ENCODE measurements at regions not wholly inside any gene's neighbourhood (a gene's known extent, or its start where the extent isn't known, plus 50 kb on each side); places are given as distances from the start of the nearest gene placed in this dataset.

- WGBS, 2 donors, result 65 to 78% methylated on average over 4 of the region's 4 CpGs
- Histone ChIP-seq H3K4me3 (no peak overlapping the region), H3K27me3 (no peaks in the 10 kb centered on the region), H3K4me1 (no peaks in the 10 kb centered on the region), H3K36me3 (no peaks in the 10 kb centered on the region), H3K27ac (no peak overlapping the region), H3K9me3 (no peaks in the 10 kb centered on the region)
- no peak for DNase-seq
- TF ChIP-seq POLR2A (IDR thresholded peaks at IDR 0.05) (no peak), CTCF (IDR thresholded peaks at IDR 0.05) (no peak), POLR2AphosphoS5 (IDR thresholded peaks at IDR 0.05) (no peak), EP300 (IDR thresholded peaks at IDR 0.05) (no peak)
- intact Hi-C loops (cut with DNase I), result no loop called here
These were observed 401.2 kb upstream of the BTBD3 start for GRCh38 chr20:11516448-11516847.

DNA sequence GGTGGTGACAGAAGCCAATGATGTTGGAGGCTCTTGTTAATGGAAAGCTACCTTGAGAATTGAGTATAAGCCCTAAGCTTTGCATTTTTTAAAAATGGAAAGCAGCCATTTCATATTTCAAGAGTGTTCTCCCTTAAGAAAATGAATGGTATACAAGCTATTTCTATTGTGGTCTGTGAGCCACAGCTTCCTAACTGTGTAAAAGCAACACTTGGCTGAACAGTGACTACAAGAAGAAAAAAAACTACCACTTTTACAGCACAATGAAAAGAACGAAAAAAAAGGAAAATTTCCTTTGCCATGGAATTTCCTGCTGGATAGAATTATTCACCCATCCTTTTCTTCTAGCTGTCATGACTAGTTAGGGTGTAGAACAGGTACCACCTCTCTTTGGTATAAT lies 397.1 kb upstream of the BTBD3 start:
- DNase-seq, result no peak
- 0 to 29% methylated on average over 1 of the region's 1 CpG for WGBS, 2 donors
- Histone ChIP-seq H3K4me1 (no peaks in the 10 kb centered on the region), H3K9me3 (peaks cover 0 to 6% (median 5%) of the 10 kb centered on the region in 4 donors), H3K4me3 (no peak overlapping the region), H3K27me3 (no peaks in the 10 kb centered on the region), H3K36me3 (no peaks in the 10 kb centered on the region), H3K27ac (no peak overlapping the region)
- intact Hi-C loops (cut with DNase I), result no loop called here
- TF ChIP-seq POLR2AphosphoS5 (IDR thresholded peaks at IDR 0.05), result no peak
- TF ChIP-seq POLR2A (IDR thresholded peaks at IDR 0.05), result no peak
- no peak for TF ChIP-seq EP300 (IDR thresholded peaks at IDR 0.05)
- TF ChIP-seq CTCF (IDR thresholded peaks at IDR 0.05), result no peak

GRCh38 chr20:11521476-11522365 lies 396.0 kb upstream of the BTBD3 start:
- no peak for DNase-seq
- no peaks in the 10 kb centered on the region for H3K4me1 ChIP-seq
- peaks cover 0 to 6% (median 5%) of the 10 kb centered on the region in 4 donors for H3K9me3 ChIP-seq
- TF ChIP-seq CTCF (IDR thresholded peaks at IDR 0.05) (no peak), EP300 (IDR thresholded peaks at IDR 0.05) (no peak), POLR2A (IDR thresholded peaks at IDR 0.05) (no peak), POLR2AphosphoS5 (IDR thresholded peaks at IDR 0.05) (no peak)
- H3K4me3 ChIP-seq, result no peak overlapping the region
- H3K27me3 ChIP-seq, result no peaks in the 10 kb centered on the region
- intact Hi-C loops (cut with DNase I), result no loop called here
- no peak overlapping the region for H3K27ac ChIP-seq
- 82 to 86% methylated on average over 4 of the region's 4 CpGs for WGBS, 2 donors
- H3K36me3 ChIP-seq, result no peaks in the 10 kb centered on the region

DNA sequence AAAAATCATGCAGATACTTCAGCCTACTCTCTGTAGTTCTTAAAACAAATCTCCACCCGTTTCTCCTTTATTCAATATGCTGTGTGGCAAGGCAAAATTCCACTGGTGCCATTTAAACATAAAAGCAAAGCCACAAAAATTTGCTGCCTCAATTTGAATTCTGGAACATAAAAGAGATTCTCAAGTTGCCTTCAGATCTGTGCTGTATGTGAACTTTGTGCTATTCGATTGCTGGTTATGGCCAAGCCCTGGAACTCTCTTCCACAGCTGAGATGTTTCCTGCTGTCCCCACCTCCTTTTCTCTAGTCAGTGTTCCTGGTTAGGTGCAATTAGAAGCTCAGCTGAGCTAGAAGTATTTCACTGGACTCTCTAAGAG lies 395.3 kb upstream of the BTBD3 start:
- Histone ChIP-seq H3K27me3 (no peaks in the 10 kb centered on the region), H3K9me3 (peaks cover 0 to 6% (median 5%) of the 10 kb centered on the region in 4 donors), H3K4me3 (no peak overlapping the region), H3K4me1 (no peaks in the 10 kb centered on the region), H3K36me3 (no peaks in the 10 kb centered on the region), H3K27ac (no peak overlapping the region)
- DNase-seq, result no peak
- TF ChIP-seq POLR2A (IDR thresholded peaks at IDR 0.05) (no peak), CTCF (IDR thresholded peaks at IDR 0.05) (no peak), POLR2AphosphoS5 (IDR thresholded peaks at IDR 0.05) (no peak)
- WGBS, 2 donors, result 42 to 61% methylated on average over 2 of the region's 2 CpGs
- intact Hi-C loops (cut with DNase I), result no loop called here

All from sigmoid colon (tissue), 6 donors.